ENCODE measurements at regions not wholly inside any gene's neighbourhood (a gene's known extent, or its start where the extent isn't known, plus 50 kb on each side); places are given as distances from the start of the nearest gene placed in this dataset.

GRCh38 chr3:59326246-59327024 is 276.6 kb upstream of the CFAP20DC start:
- Histone ChIP-seq H3K9me3 (ENCODE audit: control insufficient read depth, insufficient read depth, low read length) (no peaks in the 10 kb centered on the region), H3K4me1 (ENCODE audit: control insufficient read depth, insufficient read depth, low read length) (no peaks in the 10 kb centered on the region), H3K36me3 (ENCODE audit: control insufficient read depth, insufficient read depth, low read length) (no peaks in the 10 kb centered on the region), H3K27me3 (ENCODE audit: control insufficient read depth, insufficient read depth, low read length) (no peaks in the 10 kb centered on the region), H3K4me3 (ENCODE audit: low read length) (no peak overlapping the region), H3K27ac (ENCODE audit: low read length) (no peak overlapping the region)
- no peak for DNase-seq (ENCODE audit: low read depth, low spot score)
- WGBS (ENCODE audit: insufficient coverage, insufficient read length) = no CpG with 5 or more reads among the region's 6 CpGs

DNA sequence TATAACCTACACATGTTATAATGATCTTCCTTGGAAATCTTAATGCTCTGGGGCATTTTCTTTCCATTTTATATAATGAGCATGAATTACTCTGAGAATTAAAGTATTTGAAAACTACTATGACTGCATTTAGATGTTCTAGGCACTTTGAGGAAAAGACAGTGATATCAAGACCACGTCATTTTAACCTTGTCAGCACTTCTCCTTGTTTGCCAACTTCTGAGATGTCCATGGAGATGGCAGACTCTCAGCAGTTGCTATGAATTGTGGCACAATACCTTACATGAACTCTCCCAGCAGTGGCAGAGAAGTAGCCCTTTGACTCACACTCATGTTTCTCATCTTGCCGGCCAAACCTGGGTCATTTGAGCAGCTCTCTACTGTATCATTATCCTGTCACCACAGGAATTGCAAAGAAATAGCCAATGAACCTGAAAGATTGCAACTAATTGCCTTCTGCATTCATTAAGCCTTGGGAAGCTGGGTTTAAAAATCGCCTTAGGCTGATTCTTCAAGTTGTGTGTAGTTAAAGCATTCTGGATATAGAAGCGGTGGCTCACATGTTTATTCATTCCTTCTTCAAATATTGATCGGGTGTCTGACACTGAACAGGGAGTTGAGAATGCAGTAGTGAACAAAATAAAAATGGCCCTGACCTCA is 272.2 kb upstream of the CFAP20DC start:
- DNase-seq (ENCODE audit: low read depth, low spot score) = no peak
- Histone ChIP-seq H3K36me3 (ENCODE audit: control insufficient read depth, insufficient read depth, low read length) (no peaks in the 10 kb centered on the region), H3K4me3 (ENCODE audit: low read length) (no peak overlapping the region), H3K9me3 (ENCODE audit: control insufficient read depth, insufficient read depth, low read length) (no peaks in the 10 kb centered on the region), H3K27ac (ENCODE audit: low read length) (no peak overlapping the region), H3K27me3 (ENCODE audit: control insufficient read depth, insufficient read depth, low read length) (no peaks in the 10 kb centered on the region), H3K4me1 (ENCODE audit: control insufficient read depth, insufficient read depth, low read length) (no peaks in the 10 kb centered on the region)
- no CpG with 5 or more reads among the region's 5 CpGs for WGBS (ENCODE audit: insufficient coverage, insufficient read length)

DNA sequence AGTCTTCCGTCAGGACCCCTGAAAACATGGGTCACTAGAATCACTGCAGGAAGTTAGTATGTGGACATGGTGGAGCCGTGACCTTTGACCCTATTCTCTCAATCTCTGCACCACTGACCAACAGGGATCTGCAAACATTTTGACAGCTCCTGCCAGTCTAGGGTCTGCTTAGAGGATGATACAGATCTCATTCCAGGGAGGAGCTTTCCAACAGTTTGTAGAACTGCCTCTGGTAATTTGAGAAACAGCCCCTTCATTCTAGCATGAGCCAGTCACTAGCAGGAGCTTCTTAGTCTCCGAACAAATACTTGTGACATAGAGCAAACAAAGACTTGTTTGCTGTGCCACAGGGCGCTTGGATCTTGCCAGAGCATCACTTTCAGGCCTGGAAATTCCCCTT is 270.3 kb upstream of the CFAP20DC start:
- no peak overlapping the region for H3K4me3 ChIP-seq (ENCODE audit: low read length)
- no peaks in the 10 kb centered on the region for H3K36me3 ChIP-seq (ENCODE audit: control insufficient read depth, insufficient read depth, low read length)
- no peaks in the 10 kb centered on the region for H3K4me1 ChIP-seq (ENCODE audit: control insufficient read depth, insufficient read depth, low read length)
- H3K27me3 ChIP-seq (ENCODE audit: control insufficient read depth, insufficient read depth, low read length) = no peaks in the 10 kb centered on the region
- H3K9me3 ChIP-seq (ENCODE audit: control insufficient read depth, insufficient read depth, low read length) = no peaks in the 10 kb centered on the region
- no peak for DNase-seq (ENCODE audit: low read depth, low spot score)
- H3K27ac ChIP-seq (ENCODE audit: low read length) = no peak overlapping the region
- WGBS (ENCODE audit: insufficient coverage, insufficient read length) = no CpG with 5 or more reads among the region's 4 CpGs

DNA sequence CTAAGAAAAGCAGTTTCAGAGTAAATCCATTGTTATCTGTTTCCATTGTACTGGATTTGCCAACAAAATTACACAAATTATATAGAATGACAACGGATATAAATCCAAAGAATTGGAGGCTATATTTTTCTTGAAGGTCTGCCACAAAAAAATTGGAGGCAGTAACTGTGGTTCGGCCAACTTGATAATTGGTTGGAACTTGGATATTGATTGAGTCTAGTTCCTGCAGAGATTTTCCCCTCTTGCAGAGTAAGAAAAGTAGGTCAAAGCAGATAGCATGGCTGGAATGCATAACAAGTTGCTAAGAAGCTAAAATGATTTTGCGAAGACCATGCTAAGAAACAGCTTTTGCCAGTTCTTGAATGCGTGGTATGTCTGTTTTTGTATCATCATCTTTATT is 269.6 kb upstream of the CFAP20DC start:
- no peak for DNase-seq (ENCODE audit: low read depth, low spot score)
- H3K27ac ChIP-seq (ENCODE audit: low read length) = no peak overlapping the region
- no peak overlapping the region for H3K4me3 ChIP-seq (ENCODE audit: low read length)
- H3K36me3 ChIP-seq (ENCODE audit: control insufficient read depth, insufficient read depth, low read length) = no peaks in the 10 kb centered on the region
- no peaks in the 10 kb centered on the region for H3K27me3 ChIP-seq (ENCODE audit: control insufficient read depth, insufficient read depth, low read length)
- WGBS (ENCODE audit: insufficient coverage, insufficient read length) = no CpG with 5 or more reads among the region's 4 CpGs
- H3K9me3 ChIP-seq (ENCODE audit: control insufficient read depth, insufficient read depth, low read length) = no peaks in the 10 kb centered on the region
- no peaks in the 10 kb centered on the region for H3K4me1 ChIP-seq (ENCODE audit: control insufficient read depth, insufficient read depth, low read length)

- no peak overlapping the region for H3K4me3 ChIP-seq (ENCODE audit: low read length)
- WGBS (ENCODE audit: insufficient coverage, insufficient read length) = no CpG with 5 or more reads among the region's 1 CpG
Measured at GRCh38 chr3:59318881-59319280, 269.1 kb upstream of the CFAP20DC start.

DNA sequence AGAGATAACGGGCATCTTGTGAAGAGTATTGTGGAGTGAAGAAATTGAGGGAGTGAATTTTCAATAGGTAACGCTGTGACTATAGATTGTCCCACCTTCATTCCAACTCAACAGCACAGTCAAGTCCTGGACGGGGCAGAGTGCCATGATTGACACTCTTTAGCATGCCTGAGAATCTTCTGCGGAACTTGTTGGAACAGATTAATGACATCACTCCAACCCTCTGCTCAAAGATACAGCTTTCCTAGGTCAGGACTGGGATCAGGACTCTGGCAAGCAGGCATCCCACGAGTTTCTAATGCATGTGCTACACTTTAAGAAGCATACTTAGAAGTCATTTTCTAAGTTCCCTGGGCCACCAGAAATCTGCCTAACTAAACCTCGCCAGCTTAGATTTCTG is 267.6 kb upstream of the CFAP20DC start:
- no peak for DNase-seq (ENCODE audit: low read depth, low spot score)
- no CpG with 5 or more reads among the region's 6 CpGs for WGBS (ENCODE audit: insufficient coverage, insufficient read length)

More at GRCh38 chr3:59318881-59319280, 269.1 kb upstream of the CFAP20DC start:
- no peak for DNase-seq (ENCODE audit: low read depth, low spot score)
- Histone ChIP-seq H3K27me3 (ENCODE audit: control insufficient read depth, insufficient read depth, low read length) (no peaks in the 10 kb centered on the region), H3K36me3 (ENCODE audit: control insufficient read depth, insufficient read depth, low read length) (no peaks in the 10 kb centered on the region), H3K4me1 (ENCODE audit: control insufficient read depth, insufficient read depth, low read length) (no peaks in the 10 kb centered on the region), H3K9me3 (ENCODE audit: control insufficient read depth, insufficient read depth, low read length) (no peaks in the 10 kb centered on the region), H3K27ac (ENCODE audit: low read length) (no peak overlapping the region)

GRCh38 chr3:59316688-59317275 is 267.0 kb upstream of the CFAP20DC start:
- DNase-seq (ENCODE audit: low read depth, low spot score) = no peak
- WGBS (ENCODE audit: insufficient coverage, insufficient read length) = no CpG with 5 or more reads among the region's 3 CpGs
- H3K27me3 ChIP-seq (ENCODE audit: control insufficient read depth, insufficient read depth, low read length) = no peaks in the 10 kb centered on the region

More for the DNA sequence above, 267.6 kb upstream of the CFAP20DC start:
- Histone ChIP-seq H3K4me1 (ENCODE audit: control insufficient read depth, insufficient read depth, low read length) (no peaks in the 10 kb centered on the region), H3K36me3 (ENCODE audit: control insufficient read depth, insufficient read depth, low read length) (no peaks in the 10 kb centered on the region), H3K27ac (ENCODE audit: low read length) (no peak overlapping the region), H3K4me3 (ENCODE audit: low read length) (no peak overlapping the region), H3K9me3 (ENCODE audit: control insufficient read depth, insufficient read depth, low read length) (no peaks in the 10 kb centered on the region), H3K27me3 (ENCODE audit: control insufficient read depth, insufficient read depth, low read length) (no peaks in the 10 kb centered on the region)

DNA sequence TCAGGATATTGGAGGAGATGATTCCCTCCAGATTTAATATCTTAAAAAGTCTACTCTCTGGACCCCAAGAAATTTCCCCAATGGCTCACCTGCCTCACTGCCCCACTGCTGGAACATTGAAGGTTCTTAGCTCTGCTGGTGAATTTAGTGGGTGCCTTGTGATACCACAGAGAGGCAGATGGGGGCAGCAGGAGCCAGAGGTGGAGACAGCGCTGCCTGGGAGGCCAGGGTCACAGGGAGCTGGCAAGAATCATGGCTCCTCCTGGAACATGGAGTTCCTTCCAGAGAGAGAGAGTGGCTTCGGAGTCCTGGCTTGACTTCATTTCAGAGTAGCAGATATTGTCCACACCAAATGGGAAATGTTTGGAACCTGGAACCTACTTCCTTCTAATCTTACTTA is 263.5 kb upstream of the CFAP20DC start:
- WGBS (ENCODE audit: insufficient coverage, insufficient read length) = no CpG with 5 or more reads among the region's 2 CpGs

More at GRCh38 chr3:59316688-59317275, 267.0 kb upstream of the CFAP20DC start:
- Histone ChIP-seq H3K4me3 (ENCODE audit: low read length) (no peak overlapping the region), H3K36me3 (ENCODE audit: control insufficient read depth, insufficient read depth, low read length) (no peaks in the 10 kb centered on the region), H3K4me1 (ENCODE audit: control insufficient read depth, insufficient read depth, low read length) (no peaks in the 10 kb centered on the region), H3K27ac (ENCODE audit: low read length) (no peak overlapping the region), H3K9me3 (ENCODE audit: control insufficient read depth, insufficient read depth, low read length) (no peaks in the 10 kb centered on the region)

GRCh38 chr3:59311231-59311630 is 261.4 kb upstream of the CFAP20DC start:
- Histone ChIP-seq H3K9me3 (ENCODE audit: control insufficient read depth, insufficient read depth, low read length) (no peaks in the 10 kb centered on the region), H3K27me3 (ENCODE audit: control insufficient read depth, insufficient read depth, low read length) (no peaks in the 10 kb centered on the region), H3K4me1 (ENCODE audit: control insufficient read depth, insufficient read depth, low read length) (no peaks in the 10 kb centered on the region), H3K4me3 (ENCODE audit: low read length) (no peak overlapping the region), H3K27ac (ENCODE audit: low read length) (no peak overlapping the region), H3K36me3 (ENCODE audit: control insufficient read depth, insufficient read depth, low read length) (no peaks in the 10 kb centered on the region)
- DNase-seq (ENCODE audit: low read depth, low spot score) = no peak
- no CpG with 5 or more reads among the region's 3 CpGs for WGBS (ENCODE audit: insufficient coverage, insufficient read length)

More for the DNA sequence above, 263.5 kb upstream of the CFAP20DC start:
- no peaks in the 10 kb centered on the region for H3K36me3 ChIP-seq (ENCODE audit: control insufficient read depth, insufficient read depth, low read length)
- DNase-seq (ENCODE audit: low read depth, low spot score) = no peak
- H3K9me3 ChIP-seq (ENCODE audit: control insufficient read depth, insufficient read depth, low read length) = no peaks in the 10 kb centered on the region
- H3K27ac ChIP-seq (ENCODE audit: low read length) = no peak overlapping the region
- no peak overlapping the region for H3K4me3 ChIP-seq (ENCODE audit: low read length)
- no peaks in the 10 kb centered on the region for H3K27me3 ChIP-seq (ENCODE audit: control insufficient read depth, insufficient read depth, low read length)
- H3K4me1 ChIP-seq (ENCODE audit: control insufficient read depth, insufficient read depth, low read length) = no peaks in the 10 kb centered on the region

GRCh38 chr3:59310736-59311135 is 260.9 kb upstream of the CFAP20DC start:
- Histone ChIP-seq H3K4me1 (ENCODE audit: control insufficient read depth, insufficient read depth, low read length) (no peaks in the 10 kb centered on the region), H3K4me3 (ENCODE audit: low read length) (no peak overlapping the region), H3K9me3 (ENCODE audit: control insufficient read depth, insufficient read depth, low read length) (no peaks in the 10 kb centered on the region), H3K27me3 (ENCODE audit: control insufficient read depth, insufficient read depth, low read length) (no peaks in the 10 kb centered on the region), H3K27ac (ENCODE audit: low read length) (no peak overlapping the region), H3K36me3 (ENCODE audit: control insufficient read depth, insufficient read depth, low read length) (no peaks in the 10 kb centered on the region)
- DNase-seq (ENCODE audit: low read depth, low spot score) = no peak
- no CpG with 5 or more reads among the region's 2 CpGs for WGBS (ENCODE audit: insufficient coverage, insufficient read length)

Measured in iPS DF 6.9 (cell line).